Ectodermal cell (in vitro differentiated cells): ENCODE measurements at regions not wholly inside any gene's neighbourhood (a gene's known extent, or its start where the extent isn't known, plus 50 kb on each side); places are given as distances from the start of the nearest gene placed in this dataset.

ENCODE experiments used
- H3K27ac ChIP-seq: 2 replicates; pipeline ENCODE4 v1.7.0; 2013; ENCODE audit warnings: mild to moderate bottlenecking, low read depth, low read length; ENCODE audit not compliant: insufficient read depth, poor library complexity, severe bottlenecking
- H3K27me3 ChIP-seq: 2 replicates; pipeline ENCODE4 v1.7.0; 2013; ENCODE audit warnings: mild to moderate bottlenecking, low read length; ENCODE audit not compliant: insufficient read depth, control insufficient read depth, poor library complexity, severe bottlenecking
- H3K36me3 ChIP-seq: one replicate; pipeline ENCODE4 v1.7.0; 2013; ENCODE audit warnings: low read length; ENCODE audit not compliant: control insufficient read depth, insufficient read depth
- H3K4me1 ChIP-seq: one replicate; pipeline ENCODE4 v1.7.0; 2013; ENCODE audit warnings: low read length; ENCODE audit not compliant: control insufficient read depth, insufficient read depth
- H3K4me3 ChIP-seq: 2 replicates; pipeline ENCODE4 v1.7.0; 2013; ENCODE audit warnings: low read depth, low read length, control low read depth; ENCODE audit not compliant: insufficient read depth
- H3K9me3 ChIP-seq: 2 replicates; pipeline ENCODE4 v1.7.0; 2013; ENCODE audit warnings: mild to moderate bottlenecking, low read length, moderate library complexity; ENCODE audit not compliant: control insufficient read depth
- WGBS, 2 experiments: methylation state at CpG; one replicate each; pipeline ENCODE4 v1.1.7; 2013; ENCODE audit warnings: missing lambda C conversion rate in 2 of 2; 5-methylcytosine and 5-hydroxymethylcytosine counted together

- no peak overlapping the region for H3K4me3 ChIP-seq
- no peaks in the 10 kb centered on the region for H3K36me3 ChIP-seq
- H3K4me1 ChIP-seq: peaks cover 25% of the 10 kb centered on the region
- WGBS, 2 experiments: 89 to 93% methylated on average over 3 of the region's 3 CpGs
- H3K27me3 ChIP-seq: no peaks in the 10 kb centered on the region
- no peaks in the 10 kb centered on the region for H3K9me3 ChIP-seq
- H3K27ac ChIP-seq: no peak overlapping the region
Measured at GRCh38 chr17:72233986-72234385, 113.2 kb downstream of the SOX9 start.

- no peaks in the 10 kb centered on the region for H3K27me3 ChIP-seq
- H3K9me3 ChIP-seq: no peaks in the 10 kb centered on the region
- H3K27ac ChIP-seq: no peak overlapping the region
- H3K36me3 ChIP-seq: no peaks in the 10 kb centered on the region
- H3K4me3 ChIP-seq: no peak overlapping the region
- H3K4me1 ChIP-seq: peaks cover 25% of the 10 kb centered on the region
- 79 to 85% methylated on average over 5 of the region's 5 CpGs for WGBS, 2 experiments
Measured at GRCh38 chr17:72234985-72235384, 114.2 kb downstream of the SOX9 start.

- no peak overlapping the region for H3K4me3 ChIP-seq
- H3K36me3 ChIP-seq: no peaks in the 10 kb centered on the region
- WGBS, 2 experiments: 63% methylated on average over 13 of the region's 13 CpGs
- H3K9me3 ChIP-seq: no peaks in the 10 kb centered on the region
- no peaks in the 10 kb centered on the region for H3K27me3 ChIP-seq
- no peak overlapping the region for H3K27ac ChIP-seq
- peaks cover 25% of the 10 kb centered on the region for H3K4me1 ChIP-seq
Measured at GRCh38 chr17:72236980-72237633, 116.3 kb downstream of the SOX9 start.

- Histone ChIP-seq H3K36me3 (no peaks in the 10 kb centered on the region), H3K4me3 (no peak overlapping the region), H3K27ac (no peak overlapping the region), H3K9me3 (no peaks in the 10 kb centered on the region), H3K4me1 (peaks cover 25% of the 10 kb centered on the region), H3K27me3 (no peaks in the 10 kb centered on the region)
- 84 to 93% methylated on average over 7 to 10 of the region's 10 CpGs for WGBS, 2 experiments
Measured at GRCh38 chr17:72238157-72238673, 117.4 kb downstream of the SOX9 start.

- Histone ChIP-seq H3K4me3 (no peak overlapping the region), H3K27me3 (no peaks in the 10 kb centered on the region), H3K4me1 (peaks cover 20% of the 10 kb centered on the region), H3K36me3 (no peaks in the 10 kb centered on the region), H3K9me3 (no peaks in the 10 kb centered on the region), H3K27ac (no peak overlapping the region)
- 95 to 97% methylated on average over 5 of the region's 5 CpGs for WGBS, 2 experiments
Measured at GRCh38 chr17:72239548-72239947, 118.7 kb downstream of the SOX9 start.

- Histone ChIP-seq H3K9me3 (no peaks in the 10 kb centered on the region), H3K27me3 (no peaks in the 10 kb centered on the region), H3K4me1 (peaks cover 14% of the 10 kb centered on the region), H3K4me3 (no peak overlapping the region), H3K36me3 (no peaks in the 10 kb centered on the region), H3K27ac (no peak overlapping the region)
- 90 to 94% methylated on average over 3 of the region's 3 CpGs for WGBS, 2 experiments
Measured at GRCh38 chr17:72240333-72240732, 119.5 kb downstream of the SOX9 start.

GRCh38 chr17:72244494-72244893 lies 123.7 kb downstream of the SOX9 start:
- H3K36me3 ChIP-seq: no peaks in the 10 kb centered on the region
- H3K9me3 ChIP-seq: no peaks in the 10 kb centered on the region
- H3K27ac ChIP-seq: no peak overlapping the region
- H3K4me3 ChIP-seq: no peak overlapping the region
- H3K27me3 ChIP-seq: no peaks in the 10 kb centered on the region
- WGBS, 2 experiments: 91 to 97% methylated on average over 4 of the region's 4 CpGs
- H3K4me1 ChIP-seq: no peaks in the 10 kb centered on the region

- Histone ChIP-seq H3K36me3 (no peaks in the 10 kb centered on the region), H3K27me3 (no peaks in the 10 kb centered on the region), H3K4me3 (no peak overlapping the region), H3K4me1 (no peaks in the 10 kb centered on the region), H3K9me3 (no peaks in the 10 kb centered on the region), H3K27ac (no peak overlapping the region)
- WGBS, 2 experiments: 87 to 91% methylated on average over 2 of the region's 2 CpGs
Measured at GRCh38 chr17:72244956-72245355, 124.1 kb downstream of the SOX9 start.

- Histone ChIP-seq H3K27ac (no peak overlapping the region), H3K4me3 (no peak overlapping the region), H3K9me3 (no peaks in the 10 kb centered on the region), H3K27me3 (no peaks in the 10 kb centered on the region), H3K36me3 (no peaks in the 10 kb centered on the region), H3K4me1 (no peaks in the 10 kb centered on the region)
- 90 to 94% methylated on average over 5 of the region's 5 CpGs for WGBS, 2 experiments
Measured at GRCh38 chr17:72249441-72249840, 128.6 kb downstream of the SOX9 start.

GRCh38 chr17:72250206-72250605 lies 129.4 kb downstream of the SOX9 start:
- H3K9me3 ChIP-seq: no peaks in the 10 kb centered on the region
- no peak overlapping the region for H3K4me3 ChIP-seq
- 83 to 94% methylated on average over 1 of the region's 1 CpG for WGBS, 2 experiments
- H3K27ac ChIP-seq: no peak overlapping the region
- H3K4me1 ChIP-seq: peaks cover under 1% of the 10 kb centered on the region
- H3K36me3 ChIP-seq: no peaks in the 10 kb centered on the region
- no peaks in the 10 kb centered on the region for H3K27me3 ChIP-seq
